HL-60 (cell line): ENCODE measurements at regions not wholly inside any gene's neighbourhood (a gene's known extent, or its start where the extent isn't known, plus 50 kb on each side); places are given as distances from the start of the nearest gene placed in this dataset.

Source experiments
- CTCF ChIP-seq: IDR thresholded peaks from one replicate; pipeline ENCODE4 v1.5.1; 2011; ENCODE audit warnings: low read length, control low read depth, inconsistent platforms; ENCODE audit not compliant: insufficient read depth
- GABPA ChIP-seq: IDR thresholded peaks from 2 replicates; pipeline ENCODE4 v1.6.1; 2012; ENCODE audit warnings: low read depth
- POLR2AphosphoS5 ChIP-seq: IDR thresholded peaks from 2 replicates; pipeline ENCODE4 v1.6.1; 2012; ENCODE audit warnings: low read depth
- SPI1 ChIP-seq: IDR thresholded peaks from 2 replicates; pipeline ENCODE4 v1.6.1; 2012; ENCODE audit warnings: low read depth, mild to moderate bottlenecking, borderline replicate concordance
- TF ChIP-seq, protein P1 (sequence below): IDR thresholded peaks from 2 replicates; pipeline ENCODE4 v1.6.1; 2012; ENCODE audit warnings: low read depth; ENCODE audit not compliant: insufficient replicate concordance

DNA sequence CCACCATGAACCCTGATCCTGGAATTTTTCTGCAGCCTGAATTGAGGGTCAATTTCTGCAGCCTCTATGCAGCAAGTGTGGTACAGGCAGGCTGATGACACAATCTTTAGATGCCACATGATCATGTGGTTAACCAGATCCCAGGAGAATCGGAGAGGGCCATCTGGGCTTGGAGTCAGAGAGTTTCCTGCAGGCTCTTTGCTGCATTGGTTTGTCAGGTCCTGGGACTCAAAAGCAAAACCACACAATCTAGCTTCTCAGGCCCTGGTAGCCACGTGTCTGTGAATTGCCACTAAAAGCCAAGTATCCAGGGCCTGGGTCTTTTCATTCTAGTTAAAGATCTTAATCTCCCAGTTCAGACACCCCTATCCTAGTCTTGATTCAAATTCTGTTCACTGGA is 464.5 kb downstream of the BCOR start:
- TF ChIP-seq CTCF (no peak), SPI1 (no peak), GABPA (no peak), POLR2AphosphoS5 (peak; percentile 68)
- TF ChIP-seq, protein P1, sequence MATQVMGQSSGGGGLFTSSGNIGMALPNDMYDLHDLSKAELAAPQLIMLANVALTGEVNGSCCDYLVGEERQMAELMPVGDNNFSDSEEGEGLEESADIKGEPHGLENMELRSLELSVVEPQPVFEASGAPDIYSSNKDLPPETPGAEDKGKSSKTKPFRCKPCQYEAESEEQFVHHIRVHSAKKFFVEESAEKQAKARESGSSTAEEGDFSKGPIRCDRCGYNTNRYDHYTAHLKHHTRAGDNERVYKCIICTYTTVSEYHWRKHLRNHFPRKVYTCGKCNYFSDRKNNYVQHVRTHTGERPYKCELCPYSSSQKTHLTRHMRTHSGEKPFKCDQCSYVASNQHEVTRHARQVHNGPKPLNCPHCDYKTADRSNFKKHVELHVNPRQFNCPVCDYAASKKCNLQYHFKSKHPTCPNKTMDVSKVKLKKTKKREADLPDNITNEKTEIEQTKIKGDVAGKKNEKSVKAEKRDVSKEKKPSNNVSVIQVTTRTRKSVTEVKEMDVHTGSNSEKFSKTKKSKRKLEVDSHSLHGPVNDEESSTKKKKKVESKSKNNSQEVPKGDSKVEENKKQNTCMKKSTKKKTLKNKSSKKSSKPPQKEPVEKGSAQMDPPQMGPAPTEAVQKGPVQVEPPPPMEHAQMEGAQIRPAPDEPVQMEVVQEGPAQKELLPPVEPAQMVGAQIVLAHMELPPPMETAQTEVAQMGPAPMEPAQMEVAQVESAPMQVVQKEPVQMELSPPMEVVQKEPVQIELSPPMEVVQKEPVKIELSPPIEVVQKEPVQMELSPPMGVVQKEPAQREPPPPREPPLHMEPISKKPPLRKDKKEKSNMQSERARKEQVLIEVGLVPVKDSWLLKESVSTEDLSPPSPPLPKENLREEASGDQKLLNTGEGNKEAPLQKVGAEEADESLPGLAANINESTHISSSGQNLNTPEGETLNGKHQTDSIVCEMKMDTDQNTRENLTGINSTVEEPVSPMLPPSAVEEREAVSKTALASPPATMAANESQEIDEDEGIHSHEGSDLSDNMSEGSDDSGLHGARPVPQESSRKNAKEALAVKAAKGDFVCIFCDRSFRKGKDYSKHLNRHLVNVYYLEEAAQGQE: no peak
